Gastrocnemius medialis (tissue), 4 donors: ENCODE measurements at regions not wholly inside any gene's neighbourhood (a gene's known extent, or its start where the extent isn't known, plus 50 kb on each side); places are given as distances from the start of the nearest gene placed in this dataset.

Experiments used
- ATAC-seq, 2 donors: fragments of 150-250 bp; one replicate each; pipeline ENCODE4 v1.9.1; 2016
- DNase-seq, 2 donors: peaks; one replicate each; pipeline ENCODE4 v3.0.0-alpha.2; 2019
- H3K27ac ChIP-seq, 4 donors: fragments of 200-600 bp; sonication (generic); 1 replicate in 1 of 4; 2 replicates in 3 of 4; pipeline ENCODE4 v1.5.1; 2016 to 2018; ENCODE audit warnings: mild to moderate bottlenecking in 2 of 4, moderate library complexity in 1 of 4
- H3K27me3 ChIP-seq, 3 donors: fragments of 200-600 bp; sonication (generic) in 2 of 3; 1 replicate in 1 of 3; 2 replicates in 2 of 3; pipeline versions ENCODE4 v1.5.1 to v1.6.0; 2016 to 2019; ENCODE audit warnings: mild to moderate bottlenecking in 1 of 3, moderate library complexity in 1 of 3
- H3K36me3 ChIP-seq, 2 donors: fragments of 200-600 bp; sonication (generic) in 1 of 2; one replicate each; pipeline ENCODE4 v1.5.1; 2017 to 2018
- H3K4me1 ChIP-seq, 2 donors: fragments of 200-600 bp; sonication (generic) in 1 of 2; one replicate each; pipeline ENCODE4 v1.5.1; 2016 to 2017; ENCODE audit warnings: mild to moderate bottlenecking in 2 of 2
- H3K4me3 ChIP-seq, 4 donors: fragments of 200-600 bp; sonication (generic) in 3 of 4; 1 replicate in 1 of 4; 2 replicates in 3 of 4; pipeline ENCODE4 v1.5.1; 2016 to 2019; ENCODE audit warnings: mild to moderate bottlenecking in 2 of 4
- H3K9me3 ChIP-seq, 3 donors: fragments of 200-600 bp; sonication (generic) in 2 of 3; 1 replicate in 1 of 3; 2 replicates in 2 of 3; pipeline ENCODE4 v1.5.1; 2016 to 2019
- POLR2A ChIP-seq, 2 donors: fragments of 450-650 bp; IDR thresholded peaks; one replicate each; pipeline ENCODE4 v1.6.1; 2017; ENCODE audit warnings: antibody characterized with exemption in 2 of 2, mild to moderate bottlenecking in 2 of 2, moderate library complexity in 2 of 2
- in situ Hi-C, 4 donors: fragments of 200-750 bp; cut with MboI; loops; one replicate each; pipeline versions ENCODE4 v1.15.0 to v1.8.0; 2017; ENCODE audit warnings: low sequenced_read_pairs in 4 of 4
- intact Hi-C: fragments of 100-400 bp; cut with DNase I; formaldehyde crosslinking; loops from one replicate; pipeline ENCODE4 v1.15.1; 2023; ENCODE audit warnings: low total_unique reads
- TF ChIP-seq, protein P1 (sequence below), 5 experiments: fragments of 450-650 bp in 3 of 5; fragments of 200-600 bp in 2 of 5; sonication (generic) in 2 of 5; IDR thresholded peaks in 4 of 5; conservative IDR thresholded peaks in 1 of 5; 1 replicate in 4 of 5; 2 replicates in 1 of 5; pipeline ENCODE4 v1.5.1; 2016 to 2019; ENCODE audit warnings: antibody characterized with exemption in 5 of 5, mild to moderate bottlenecking in 3 of 5, moderate library complexity in 3 of 5

DNA sequence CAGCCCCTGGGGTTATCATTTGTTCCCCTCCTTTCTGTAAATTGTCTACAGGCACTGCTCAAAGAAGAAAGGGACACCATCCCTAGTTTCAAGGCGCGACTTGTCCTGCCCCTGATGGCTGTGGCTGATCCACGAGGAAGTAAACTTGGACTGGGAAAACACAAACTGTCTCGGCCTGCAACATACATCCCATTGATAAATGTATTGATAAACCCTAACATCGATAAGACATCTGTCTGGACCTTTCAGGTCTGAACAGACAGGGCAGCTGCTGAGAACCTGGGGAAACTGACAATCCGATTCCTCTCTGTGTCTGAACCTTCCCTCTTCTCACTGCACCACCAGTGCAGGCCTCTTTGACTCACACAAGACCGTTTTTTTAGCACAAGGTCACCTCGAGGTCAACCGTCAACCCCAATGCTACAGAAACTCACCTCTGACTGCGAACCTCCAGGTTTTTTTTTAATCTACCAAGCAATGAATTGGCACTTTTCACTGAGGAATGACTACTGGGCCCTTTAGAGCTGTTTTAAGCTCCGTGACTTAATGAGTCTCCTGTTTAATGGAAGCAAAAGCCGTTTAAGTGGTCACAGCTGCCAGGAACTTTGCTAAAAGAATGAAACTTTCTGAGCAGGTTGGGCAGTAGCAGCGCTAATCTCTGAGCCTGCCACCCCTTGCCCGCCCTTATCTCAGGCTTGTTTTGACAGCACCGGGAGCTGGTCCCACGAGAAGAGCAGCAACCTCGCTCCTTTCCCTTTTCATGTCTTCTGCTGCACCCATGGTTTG, 203.8 kb upstream of the TMEM45B start:
- TF ChIP-seq POLR2A (IDR thresholded peaks at IDR 0.05): no peak
- TF ChIP-seq, protein P1, sequence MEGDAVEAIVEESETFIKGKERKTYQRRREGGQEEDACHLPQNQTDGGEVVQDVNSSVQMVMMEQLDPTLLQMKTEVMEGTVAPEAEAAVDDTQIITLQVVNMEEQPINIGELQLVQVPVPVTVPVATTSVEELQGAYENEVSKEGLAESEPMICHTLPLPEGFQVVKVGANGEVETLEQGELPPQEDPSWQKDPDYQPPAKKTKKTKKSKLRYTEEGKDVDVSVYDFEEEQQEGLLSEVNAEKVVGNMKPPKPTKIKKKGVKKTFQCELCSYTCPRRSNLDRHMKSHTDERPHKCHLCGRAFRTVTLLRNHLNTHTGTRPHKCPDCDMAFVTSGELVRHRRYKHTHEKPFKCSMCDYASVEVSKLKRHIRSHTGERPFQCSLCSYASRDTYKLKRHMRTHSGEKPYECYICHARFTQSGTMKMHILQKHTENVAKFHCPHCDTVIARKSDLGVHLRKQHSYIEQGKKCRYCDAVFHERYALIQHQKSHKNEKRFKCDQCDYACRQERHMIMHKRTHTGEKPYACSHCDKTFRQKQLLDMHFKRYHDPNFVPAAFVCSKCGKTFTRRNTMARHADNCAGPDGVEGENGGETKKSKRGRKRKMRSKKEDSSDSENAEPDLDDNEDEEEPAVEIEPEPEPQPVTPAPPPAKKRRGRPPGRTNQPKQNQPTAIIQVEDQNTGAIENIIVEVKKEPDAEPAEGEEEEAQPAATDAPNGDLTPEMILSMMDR (IDR thresholded peaks at IDR 0.05 in 4 of 5, conservative IDR thresholded peaks at IDR 0.05 in 1 of 5): no peak
- no peak for DNase-seq
- H3K4me3 ChIP-seq: no peak overlapping the region
- no peaks in the 10 kb centered on the region for H3K27me3 ChIP-seq
- H3K9me3 ChIP-seq: no peaks in the 10 kb centered on the region
- in situ Hi-C loops: no loop called here
- intact Hi-C loops: no loop called here
- H3K27ac ChIP-seq: no peak overlapping the region
- H3K36me3 ChIP-seq: no peaks in the 10 kb centered on the region
- no peaks in the 10 kb centered on the region for H3K4me1 ChIP-seq
- ATAC-seq: no peak

DNA sequence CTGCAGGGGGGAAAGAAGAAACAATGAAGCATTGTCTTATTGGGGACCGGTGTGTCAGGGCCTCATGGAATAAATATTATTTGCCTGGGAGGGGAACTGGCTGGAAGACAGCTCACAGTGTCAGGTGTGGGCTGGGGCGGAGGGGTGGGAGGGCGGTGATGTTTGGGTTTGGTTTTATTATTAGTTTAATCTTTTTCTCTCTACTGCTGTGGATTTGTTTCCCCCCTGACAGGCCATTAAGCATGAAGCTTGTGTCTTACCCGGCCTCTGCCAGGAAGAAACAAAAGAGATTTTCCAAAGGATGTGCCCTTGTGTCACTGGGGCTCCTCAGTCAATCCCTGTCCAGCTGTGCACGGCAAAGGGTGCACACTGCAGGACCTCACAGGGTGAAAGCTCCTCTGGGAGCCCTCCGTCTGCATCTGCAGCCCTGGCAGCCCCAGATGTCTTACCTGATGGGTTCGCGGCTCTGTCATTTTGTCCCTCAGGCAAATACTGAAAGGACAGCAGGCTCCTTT, 203.1 kb upstream of the TMEM45B start:
- Histone ChIP-seq H3K36me3 (no peaks in the 10 kb centered on the region), H3K27ac (no peak overlapping the region), H3K4me3 (no peak overlapping the region), H3K9me3 (no peaks in the 10 kb centered on the region), H3K4me1 (no peaks in the 10 kb centered on the region), H3K27me3 (no peaks in the 10 kb centered on the region)
- in situ Hi-C loops: no loop called here
- TF ChIP-seq, protein P1 (IDR thresholded peaks at IDR 0.05 in 4 of 5, conservative IDR thresholded peaks at IDR 0.05 in 1 of 5): no peak
- no peak for TF ChIP-seq POLR2A (IDR thresholded peaks at IDR 0.05)
- ATAC-seq: no peak
- intact Hi-C loops: no loop called here
- DNase-seq: no peak

DNA sequence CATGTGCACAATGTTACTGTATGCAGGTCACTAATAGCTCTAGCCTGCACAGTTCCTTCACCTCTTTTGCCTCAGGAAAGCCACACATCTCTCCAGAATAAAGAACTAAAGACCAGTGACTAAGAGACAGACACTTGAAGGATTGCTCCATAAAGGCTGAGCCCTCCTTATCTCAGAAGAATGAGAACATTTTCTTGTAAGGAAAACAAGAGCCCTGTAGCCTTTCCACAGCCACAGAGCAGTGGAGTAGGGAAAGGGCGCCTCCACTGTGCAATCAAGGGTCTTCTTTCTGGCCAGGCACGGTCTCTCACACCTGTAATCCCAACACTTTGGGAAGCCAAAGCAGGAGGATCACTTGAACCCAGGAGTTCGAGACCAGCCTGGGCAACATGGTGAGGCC, 202.6 kb upstream of the TMEM45B start:
- no peak for ATAC-seq

DNA sequence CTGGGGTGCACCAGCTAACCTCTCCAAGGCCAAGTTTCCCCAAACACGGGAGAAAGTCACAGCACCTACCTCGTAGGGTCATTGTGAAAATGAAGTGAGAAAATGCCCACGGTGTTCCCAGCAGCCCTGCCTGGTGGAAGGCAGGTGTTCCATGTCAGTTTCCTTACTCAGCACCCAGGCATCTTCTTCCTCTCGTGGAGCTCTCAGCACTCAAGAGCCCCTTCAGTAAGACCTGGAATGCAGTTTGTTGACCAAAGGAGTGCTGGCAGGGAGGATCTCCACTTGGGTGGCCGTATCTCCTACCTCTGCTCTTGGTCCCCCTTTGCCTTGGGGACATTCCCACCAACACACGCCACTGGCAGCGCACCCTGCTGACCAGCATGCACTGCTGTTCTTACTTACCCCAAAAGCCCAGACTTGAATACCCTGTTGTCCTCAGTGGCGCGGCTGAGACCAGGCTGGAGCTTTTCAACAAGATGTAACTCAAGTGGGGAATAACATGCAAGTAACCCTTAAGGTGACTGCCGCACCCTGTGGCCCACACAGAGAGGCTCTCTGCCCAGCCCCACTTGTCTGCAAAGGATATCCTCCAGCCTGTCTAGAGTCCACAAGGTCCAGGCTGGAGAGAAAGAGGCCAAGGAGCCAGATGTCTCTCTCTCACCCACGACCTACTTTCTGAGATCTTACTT, 201.2 kb upstream of the TMEM45B start:
- Histone ChIP-seq H3K9me3 (no peaks in the 10 kb centered on the region), H3K4me3 (no peak overlapping the region), H3K36me3 (no peaks in the 10 kb centered on the region), H3K4me1 (no peaks in the 10 kb centered on the region), H3K27me3 (no peaks in the 10 kb centered on the region), H3K27ac (no peak overlapping the region)
- in situ Hi-C loops: no loop called here
- DNase-seq: no peak
- no peak for TF ChIP-seq POLR2A (IDR thresholded peaks at IDR 0.05)
- TF ChIP-seq, protein P1 (IDR thresholded peaks at IDR 0.05 in 4 of 5, conservative IDR thresholded peaks at IDR 0.05 in 1 of 5): no peak
- ATAC-seq: no peak
- intact Hi-C loops: no loop called here

More for the DNA sequence above, 202.6 kb upstream of the TMEM45B start:
- Histone ChIP-seq H3K27ac (no peak overlapping the region), H3K27me3 (no peaks in the 10 kb centered on the region), H3K4me1 (no peaks in the 10 kb centered on the region), H3K36me3 (no peaks in the 10 kb centered on the region), H3K4me3 (no peak overlapping the region), H3K9me3 (no peaks in the 10 kb centered on the region)
- TF ChIP-seq, protein P1 (IDR thresholded peaks at IDR 0.05 in 4 of 5, conservative IDR thresholded peaks at IDR 0.05 in 1 of 5): no peak
- no peak for TF ChIP-seq POLR2A (IDR thresholded peaks at IDR 0.05)
- intact Hi-C loops: no loop called here
- no peak for DNase-seq
- in situ Hi-C loops: no loop called here
